ENCODE measurements at regions not wholly inside any gene's neighbourhood (a gene's known extent, or its start where the extent isn't known, plus 50 kb on each side); places are given as distances from the start of the nearest gene placed in this dataset.

DNA sequence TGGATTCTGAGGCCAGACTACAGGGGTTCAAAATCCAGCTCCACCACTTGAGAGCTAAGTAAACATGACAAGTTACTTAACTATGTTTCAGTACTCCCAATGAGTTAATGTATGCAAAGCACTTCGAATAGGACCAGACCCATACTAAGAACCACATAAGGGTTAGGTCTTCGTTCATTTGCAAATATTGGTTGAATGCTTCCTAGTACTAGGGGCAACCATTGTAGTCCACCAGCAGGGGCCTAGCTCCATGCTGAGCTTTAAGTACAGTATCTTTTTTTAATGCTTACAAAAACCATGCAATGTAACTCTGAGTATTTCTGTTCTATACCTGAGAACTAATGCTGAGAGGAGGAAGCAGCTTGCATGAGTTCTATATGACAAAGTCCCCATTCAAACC lies 80.4 kb upstream of the PDE1C start:
- no peak overlapping the region for H3K4me3 ChIP-seq (ENCODE audit: low read length)
- no peak overlapping the region for H3K27ac ChIP-seq (ENCODE audit: low read length)
- no peaks in the 10 kb centered on the region for H3K27me3 ChIP-seq (ENCODE audit: insufficient read depth, low read length)
- peaks cover 4% of the 10 kb centered on the region; the same call in 1 of the 2 replicates for H3K4me1 ChIP-seq (ENCODE audit: insufficient read depth, low read length)
- H3K9ac ChIP-seq (ENCODE audit: low read depth, low read length): no peak overlapping the region
- H3K36me3 ChIP-seq (ENCODE audit: insufficient read depth, low read depth, low read length): no peaks in the 10 kb centered on the region
- H3K9me3 ChIP-seq (ENCODE audit: insufficient read depth, low read depth, low read length): no peaks in the 10 kb centered on the region

- Histone ChIP-seq H3K36me3 (ENCODE audit: insufficient read depth, low read depth, low read length) (no peaks in the 10 kb centered on the region), H3K9me3 (ENCODE audit: insufficient read depth, low read depth, low read length) (no peaks in the 10 kb centered on the region), H3K9ac (ENCODE audit: low read depth, low read length) (no peak overlapping the region), H3K4me1 (ENCODE audit: insufficient read depth, low read length) (peaks cover 4% of the 10 kb centered on the region; the same call in 1 of the 2 replicates), H3K4me3 (ENCODE audit: low read length) (no peak overlapping the region), H3K27me3 (ENCODE audit: insufficient read depth, low read length) (no peaks in the 10 kb centered on the region), H3K27ac (ENCODE audit: low read length) (no peak overlapping the region)
These were observed 79.8 kb upstream of the PDE1C start for GRCh38 chr7:32150039-32150438.

DNA sequence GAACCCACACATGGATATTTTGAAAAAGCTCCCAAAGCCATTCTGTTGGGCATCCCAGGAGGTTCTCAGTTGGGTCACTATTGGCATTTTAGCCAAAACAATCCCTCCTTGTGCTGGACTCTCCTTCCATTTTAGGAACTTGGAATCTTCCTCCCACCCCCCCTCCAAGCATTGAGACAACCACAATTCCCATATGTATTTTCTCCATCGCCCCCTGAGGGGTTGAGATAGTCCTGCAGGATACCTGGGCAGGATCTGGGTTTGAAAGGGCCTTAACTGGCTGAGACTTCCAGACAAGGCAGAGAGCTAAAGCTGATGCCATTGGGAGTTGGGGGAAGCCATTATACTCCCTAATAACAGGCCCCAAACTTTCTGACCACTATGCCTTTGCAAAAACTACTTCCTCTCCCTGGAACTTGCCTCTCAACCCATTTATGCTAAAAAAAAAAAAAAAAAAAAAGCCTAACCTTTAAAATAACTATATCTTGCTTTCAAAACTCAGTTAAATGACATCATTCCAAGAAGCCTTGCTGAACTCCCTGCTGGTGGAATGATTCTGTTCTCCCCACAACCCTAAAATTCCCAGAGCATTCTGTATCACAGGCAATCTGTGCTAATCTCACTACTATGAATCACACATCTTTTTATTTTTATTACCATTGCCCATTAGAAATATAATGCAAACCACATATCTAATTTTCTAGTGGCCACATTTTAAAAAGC lies 77.5 kb upstream of the PDE1C start:
- peaks cover 4% of the 10 kb centered on the region; the same call in 1 of the 2 replicates for H3K4me1 ChIP-seq (ENCODE audit: insufficient read depth, low read length)
- H3K4me3 ChIP-seq (ENCODE audit: low read length): no peak overlapping the region
- H3K27me3 ChIP-seq (ENCODE audit: insufficient read depth, low read length): no peaks in the 10 kb centered on the region
- no peaks in the 10 kb centered on the region for H3K36me3 ChIP-seq (ENCODE audit: insufficient read depth, low read depth, low read length)
- no peak overlapping the region for H3K27ac ChIP-seq (ENCODE audit: low read length)
- no peaks in the 10 kb centered on the region for H3K9me3 ChIP-seq (ENCODE audit: insufficient read depth, low read depth, low read length)
- no peak overlapping the region for H3K9ac ChIP-seq (ENCODE audit: low read depth, low read length)

GRCh38 chr7:32145911-32146310 lies 75.7 kb upstream of the PDE1C start:
- H3K27ac ChIP-seq (ENCODE audit: low read length): no peak overlapping the region
- H3K4me1 ChIP-seq (ENCODE audit: insufficient read depth, low read length): peaks cover 2% of the 10 kb centered on the region; the same call in 1 of the 2 replicates
- H3K4me3 ChIP-seq (ENCODE audit: low read length): no peak overlapping the region
- H3K27me3 ChIP-seq (ENCODE audit: insufficient read depth, low read length): no peaks in the 10 kb centered on the region
- no peaks in the 10 kb centered on the region for H3K36me3 ChIP-seq (ENCODE audit: insufficient read depth, low read depth, low read length)
- no peak overlapping the region for H3K9ac ChIP-seq (ENCODE audit: low read depth, low read length)
- no peaks in the 10 kb centered on the region for H3K9me3 ChIP-seq (ENCODE audit: insufficient read depth, low read depth, low read length)

DNA sequence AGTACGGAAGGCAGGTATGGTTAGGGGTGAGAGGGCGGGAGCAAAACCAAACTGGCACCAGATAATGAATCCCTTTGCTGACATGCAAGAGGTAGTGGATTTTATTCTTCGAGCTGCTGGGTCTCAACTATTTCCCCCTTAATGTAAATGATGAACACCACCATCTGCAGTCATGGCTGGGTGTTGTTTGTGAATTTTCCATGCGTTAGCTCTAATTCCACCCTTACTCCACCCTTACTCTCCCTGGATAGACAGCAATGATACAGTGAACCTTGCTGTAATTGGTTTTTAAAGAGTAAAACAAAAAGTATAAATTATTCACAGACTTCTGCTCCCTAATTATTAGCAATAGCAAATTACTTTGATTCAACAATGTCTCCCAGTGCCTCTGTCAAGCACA lies 74.5 kb upstream of the PDE1C start:
- Histone ChIP-seq H3K36me3 (ENCODE audit: insufficient read depth, low read depth, low read length) (no peaks in the 10 kb centered on the region), H3K9ac (ENCODE audit: low read depth, low read length) (no peak overlapping the region), H3K27me3 (ENCODE audit: insufficient read depth, low read length) (no peaks in the 10 kb centered on the region), H3K27ac (ENCODE audit: low read length) (no peak overlapping the region), H3K4me3 (ENCODE audit: low read length) (no peak overlapping the region), H3K4me1 (ENCODE audit: insufficient read depth, low read length) (no peaks in the 10 kb centered on the region), H3K9me3 (ENCODE audit: insufficient read depth, low read depth, low read length) (no peaks in the 10 kb centered on the region)

DNA sequence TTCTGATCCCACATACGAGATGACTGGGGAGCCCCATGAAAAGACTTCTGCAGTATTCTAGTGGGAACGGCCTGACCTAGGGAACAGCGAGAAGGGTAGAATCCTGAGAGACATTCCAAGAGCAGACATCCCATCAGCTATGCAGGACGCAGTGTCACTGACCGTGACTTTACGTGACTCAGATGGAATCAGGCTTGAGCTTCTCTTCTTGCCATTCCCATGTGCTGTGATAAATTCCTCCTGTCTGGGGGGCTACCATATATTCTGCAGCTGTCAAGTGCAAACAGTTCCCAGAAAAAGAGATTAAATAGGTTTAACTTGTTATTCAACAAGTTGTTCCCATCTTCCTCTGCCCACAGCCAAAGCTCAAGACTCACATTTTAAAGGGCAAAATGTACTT lies 73.1 kb upstream of the PDE1C start:
- H3K9me3 ChIP-seq (ENCODE audit: insufficient read depth, low read depth, low read length): no peaks in the 10 kb centered on the region
- no peak overlapping the region for H3K9ac ChIP-seq (ENCODE audit: low read depth, low read length)
- no peak overlapping the region for H3K27ac ChIP-seq (ENCODE audit: low read length)
- no peaks in the 10 kb centered on the region for H3K27me3 ChIP-seq (ENCODE audit: insufficient read depth, low read length)
- no peaks in the 10 kb centered on the region for H3K4me1 ChIP-seq (ENCODE audit: insufficient read depth, low read length)
- H3K36me3 ChIP-seq (ENCODE audit: insufficient read depth, low read depth, low read length): no peaks in the 10 kb centered on the region
- H3K4me3 ChIP-seq (ENCODE audit: low read length): no peak overlapping the region

DNA sequence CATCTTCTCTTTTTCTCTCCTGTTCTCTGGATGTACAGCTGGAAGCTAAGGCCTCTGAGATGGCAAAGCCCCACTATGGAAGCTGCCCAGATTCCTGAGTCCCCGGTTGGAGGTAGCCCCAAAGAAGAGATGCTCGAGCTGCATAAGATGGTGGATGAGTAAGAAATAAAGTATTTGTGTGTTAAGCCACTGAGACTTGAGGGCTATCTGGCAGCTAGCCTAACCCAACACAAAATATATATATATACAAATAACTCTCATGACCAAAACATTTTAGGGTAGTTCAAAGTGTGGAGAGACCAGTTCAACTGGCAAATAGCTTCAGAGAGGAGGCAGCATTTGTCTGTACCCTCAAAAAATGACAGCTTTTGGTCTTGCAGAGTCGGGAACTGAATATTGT lies 72.4 kb upstream of the PDE1C start:
- H3K9me3 ChIP-seq (ENCODE audit: insufficient read depth, low read depth, low read length): no peaks in the 10 kb centered on the region
- no peak overlapping the region for H3K27ac ChIP-seq (ENCODE audit: low read length)
- no peaks in the 10 kb centered on the region for H3K36me3 ChIP-seq (ENCODE audit: insufficient read depth, low read depth, low read length)

GRCh38 chr7:32140210-32140939 lies 70.2 kb upstream of the PDE1C start:
- no peak overlapping the region for H3K27ac ChIP-seq (ENCODE audit: low read length)
- no peaks in the 10 kb centered on the region for H3K27me3 ChIP-seq (ENCODE audit: insufficient read depth, low read length)
- no peaks in the 10 kb centered on the region for H3K9me3 ChIP-seq (ENCODE audit: insufficient read depth, low read depth, low read length)
- no peak overlapping the region for H3K9ac ChIP-seq (ENCODE audit: low read depth, low read length)
- no peak overlapping the region for H3K4me3 ChIP-seq (ENCODE audit: low read length)
- no peaks in the 10 kb centered on the region for H3K36me3 ChIP-seq (ENCODE audit: insufficient read depth, low read depth, low read length)
- no peaks in the 10 kb centered on the region for H3K4me1 ChIP-seq (ENCODE audit: insufficient read depth, low read length)

More for the DNA sequence above, 72.4 kb upstream of the PDE1C start:
- H3K4me3 ChIP-seq (ENCODE audit: low read length): no peak overlapping the region
- H3K9ac ChIP-seq (ENCODE audit: low read depth, low read length): no peak overlapping the region
- H3K27me3 ChIP-seq (ENCODE audit: insufficient read depth, low read length): no peaks in the 10 kb centered on the region
- no peaks in the 10 kb centered on the region for H3K4me1 ChIP-seq (ENCODE audit: insufficient read depth, low read length)

DNA sequence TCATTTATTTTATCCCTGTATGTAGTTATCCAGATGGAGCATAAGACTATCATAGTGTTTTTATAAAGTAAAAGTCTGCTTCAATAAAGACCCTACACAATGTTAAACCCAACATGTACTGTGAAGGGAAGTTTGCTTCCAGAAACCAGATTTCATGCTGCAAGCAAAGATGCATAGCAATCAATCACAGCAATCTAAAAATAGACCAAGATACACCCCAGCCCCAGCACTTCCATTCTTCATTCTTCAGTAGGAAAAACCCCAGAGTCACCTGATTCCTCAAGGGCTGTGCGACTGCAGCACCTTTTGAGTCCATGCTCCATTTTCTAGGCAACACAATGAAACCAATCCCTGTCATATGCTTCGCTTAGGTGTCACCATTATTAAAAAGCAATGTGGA lies 66.9 kb upstream of the PDE1C start:
- H3K9ac ChIP-seq (ENCODE audit: low read depth, low read length): no peak overlapping the region
- no peak overlapping the region for H3K4me3 ChIP-seq (ENCODE audit: low read length)
- no peak overlapping the region for H3K27ac ChIP-seq (ENCODE audit: low read length)
- no peaks in the 10 kb centered on the region for H3K36me3 ChIP-seq (ENCODE audit: insufficient read depth, low read depth, low read length)
- no peaks in the 10 kb centered on the region for H3K27me3 ChIP-seq (ENCODE audit: insufficient read depth, low read length)
- H3K9me3 ChIP-seq (ENCODE audit: insufficient read depth, low read depth, low read length): no peaks in the 10 kb centered on the region
- no peaks in the 10 kb centered on the region for H3K4me1 ChIP-seq (ENCODE audit: insufficient read depth, low read length)

GRCh38 chr7:32131091-32131490 lies 60.9 kb upstream of the PDE1C start:
- Histone ChIP-seq H3K27me3 (ENCODE audit: insufficient read depth, low read length) (no peaks in the 10 kb centered on the region), H3K4me3 (ENCODE audit: low read length) (no peak overlapping the region), H3K9ac (ENCODE audit: low read depth, low read length) (no peak overlapping the region), H3K27ac (ENCODE audit: low read length) (no peak overlapping the region), H3K4me1 (ENCODE audit: insufficient read depth, low read length) (no peaks in the 10 kb centered on the region), H3K36me3 (ENCODE audit: insufficient read depth, low read depth, low read length) (no peaks in the 10 kb centered on the region), H3K9me3 (ENCODE audit: insufficient read depth, low read depth, low read length) (no peaks in the 10 kb centered on the region)

GRCh38 chr7:32126843-32127242 lies 56.6 kb upstream of the PDE1C start:
- no peaks in the 10 kb centered on the region for H3K4me1 ChIP-seq (ENCODE audit: insufficient read depth, low read length)
- H3K9ac ChIP-seq (ENCODE audit: low read depth, low read length): no peak overlapping the region
- no peak overlapping the region for H3K4me3 ChIP-seq (ENCODE audit: low read length)
- H3K27me3 ChIP-seq (ENCODE audit: insufficient read depth, low read length): no peaks in the 10 kb centered on the region
- no peaks in the 10 kb centered on the region for H3K36me3 ChIP-seq (ENCODE audit: insufficient read depth, low read depth, low read length)
- H3K27ac ChIP-seq (ENCODE audit: low read length): no peak overlapping the region
- H3K9me3 ChIP-seq (ENCODE audit: insufficient read depth, low read depth, low read length): no peaks in the 10 kb centered on the region

All from iPS-20b (cell line).